Sigmoid colon (tissue), 4 donors: ENCODE measurements at regions not wholly inside any gene's neighbourhood (a gene's known extent, or its start where the extent isn't known, plus 50 kb on each side); places are given as distances from the start of the nearest gene placed in this dataset.

Experiments used
- CTCF ChIP-seq, 4 experiments: fragments of 450-650 bp in 3 of 4; fragments of 200-600 bp in 1 of 4; IDR thresholded peaks; one replicate each; pipeline ENCODE4 v1.5.1; 2016 to 2019; ENCODE audit warnings: antibody characterized with exemption in 4 of 4, mild to moderate bottlenecking in 3 of 4, moderate library complexity in 2 of 4
- EP300 ChIP-seq, 4 donors: sonication (generic); formaldehyde crosslinking; IDR thresholded peaks; one replicate each; pipeline ENCODE4 v1.6.1; 2017; ENCODE audit warnings: antibody characterized with exemption in 4 of 4
- POLR2A ChIP-seq, 2 donors: fragments of 450-650 bp; IDR thresholded peaks; one replicate each; pipeline ENCODE4 v1.6.1; 2016; ENCODE audit warnings: antibody characterized with exemption in 2 of 2, mild to moderate bottlenecking in 2 of 2, moderate library complexity in 2 of 2
- POLR2AphosphoS5 ChIP-seq, 4 donors: sonication (generic); formaldehyde crosslinking; IDR thresholded peaks; one replicate each; pipeline ENCODE4 v1.6.1; 2017; ENCODE audit warnings: antibody characterized with exemption in 4 of 4

GRCh38 chr5:63843190-63843589 lies 119.1 kb downstream of the HTR1A start:
- no peak for TF ChIP-seq CTCF (IDR thresholded peaks at IDR 0.05)
- no peak for TF ChIP-seq EP300 (IDR thresholded peaks at IDR 0.05)
- no peak for TF ChIP-seq POLR2A (IDR thresholded peaks at IDR 0.05)
- TF ChIP-seq POLR2AphosphoS5 (IDR thresholded peaks at IDR 0.05) = no peak
